ENCODE measurements at regions not wholly inside any gene's neighbourhood (a gene's known extent, or its start where the extent isn't known, plus 50 kb on each side); places are given as distances from the start of the nearest gene placed in this dataset.

DNA sequence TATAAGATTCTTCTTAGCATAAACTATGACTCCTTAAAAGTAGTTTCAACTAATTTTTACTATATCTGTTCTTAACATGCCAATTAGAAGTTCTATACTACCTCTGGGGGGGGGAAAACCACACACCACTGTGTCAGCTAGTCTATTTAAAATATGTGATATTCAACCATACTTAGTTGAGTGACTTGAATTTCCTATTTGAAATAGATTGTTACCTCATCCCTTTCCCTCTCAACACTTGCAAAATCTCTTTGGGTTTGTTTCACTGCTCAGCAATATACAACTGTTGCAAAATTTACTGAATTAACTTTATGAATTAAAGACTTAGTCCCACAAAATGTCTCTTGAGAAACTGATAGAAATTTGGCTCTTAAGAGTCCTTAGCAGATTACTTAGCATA lies 151.1 kb upstream of the POU5F2 start:
- no peak for TF ChIP-seq POLR2AphosphoS5 (IDR thresholded peaks at IDR 0.05; ENCODE audit: low read depth, low read length)
- no peak for TF ChIP-seq TAF1 (IDR thresholded peaks at IDR 0.05; ENCODE audit: borderline replicate concordance, insufficient read depth, low read length)
- TF ChIP-seq SIN3A (IDR thresholded peaks at IDR 0.05; ENCODE audit: borderline replicate concordance, insufficient read depth, low read length), result no peak

Data from PFSK-1 (cell line).